Astrocyte of the spinal cord (primary cell): ENCODE measurements at regions not wholly inside any gene's neighbourhood (a gene's known extent, or its start where the extent isn't known, plus 50 kb on each side); places are given as distances from the start of the nearest gene placed in this dataset.

Experiments used
- DNase-seq: peaks from one replicate; pipeline ENCODE4 v3.0.0; 2011; ENCODE audit warnings: low read depth, low spot score
- H3K4me3 ChIP-seq: 2 replicates; pipeline ENCODE4 v1.5.1; 2011; ENCODE audit warnings: low read depth, mild to moderate bottlenecking, low read length, moderate library complexity
- CTCF ChIP-seq: IDR thresholded peaks from 2 replicates; pipeline ENCODE4 v1.5.1; 2012; ENCODE audit warnings: low read depth, mild to moderate bottlenecking, low read length, inconsistent platforms
- in situ Hi-C: cut with HindIII; loops from 2 replicates; pipeline ENCODE4 v1.10.0; 2017; ENCODE audit warnings: low sequenced_read_pairs

GRCh38 chr5:24068524-24068923 is 561.1 kb downstream of the PRDM9 start:
- H3K4me3 ChIP-seq, result no peak overlapping the region
- no peak for DNase-seq
- in situ Hi-C loops, result no loop called here
- TF ChIP-seq CTCF, result no peak

DNA sequence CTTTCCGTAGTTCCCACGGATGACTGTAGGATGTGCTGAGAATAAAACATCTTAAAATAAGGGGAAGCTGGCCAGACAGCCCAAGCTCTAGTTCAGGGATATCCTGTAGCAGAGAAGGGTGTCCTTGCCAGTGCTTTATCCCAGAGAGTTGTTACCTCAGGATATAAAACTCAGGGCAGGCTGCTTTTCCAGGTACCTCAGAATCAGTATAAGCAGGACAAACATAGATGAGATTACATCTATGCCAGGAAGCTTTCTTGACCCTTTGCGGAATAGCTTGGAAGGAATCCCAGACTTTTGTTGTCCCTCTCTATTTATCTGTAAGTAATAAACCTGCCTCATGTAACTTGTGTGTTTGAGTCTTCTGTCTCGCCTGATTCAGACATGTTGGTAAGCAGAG is 565.7 kb downstream of the PRDM9 start:
- no peak overlapping the region for H3K4me3 ChIP-seq
- in situ Hi-C loops, result no loop called here
- TF ChIP-seq CTCF, result no peak
- peak; percentile 7 for DNase-seq

- no peak overlapping the region for H3K4me3 ChIP-seq
- in situ Hi-C loops, result no loop called here
- no peak for TF ChIP-seq CTCF
- DNase-seq, result no peak
These were observed 564.7 kb downstream of the CDH10 start for GRCh38 chr5:24080046-24080445.

DNA sequence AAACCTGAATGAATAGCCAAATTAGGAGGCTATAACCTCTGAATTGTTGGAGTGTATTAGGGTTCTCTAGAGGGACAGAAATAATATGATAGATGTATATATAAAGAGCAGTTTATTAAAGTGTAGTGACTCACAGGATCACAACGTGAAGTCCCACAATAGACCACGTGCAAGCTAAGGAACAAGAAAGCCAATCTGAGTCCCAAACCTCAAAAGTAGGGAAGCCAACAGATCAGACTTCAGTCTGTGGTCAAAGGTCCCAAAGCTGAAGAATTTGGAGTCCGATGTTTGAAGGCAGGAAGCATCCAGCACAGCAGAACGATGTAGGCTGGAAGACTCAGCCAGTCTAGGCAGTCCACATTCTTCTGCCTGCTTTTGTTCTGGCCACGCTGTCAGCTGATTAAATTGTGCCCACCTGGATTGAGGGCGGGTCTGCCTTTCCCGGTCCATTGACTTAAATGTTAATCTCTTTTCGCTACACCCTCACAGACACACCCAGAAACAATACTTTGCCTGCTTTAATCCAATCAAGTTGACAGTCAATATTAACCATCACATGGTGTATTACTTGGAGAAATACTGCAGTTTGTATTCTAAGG is 550.6 kb downstream of the CDH10 start:
- H3K4me3 ChIP-seq, result no peak overlapping the region
- peak; percentile 5 for DNase-seq
- in situ Hi-C loops, result no loop called here
- no peak for TF ChIP-seq CTCF

DNA sequence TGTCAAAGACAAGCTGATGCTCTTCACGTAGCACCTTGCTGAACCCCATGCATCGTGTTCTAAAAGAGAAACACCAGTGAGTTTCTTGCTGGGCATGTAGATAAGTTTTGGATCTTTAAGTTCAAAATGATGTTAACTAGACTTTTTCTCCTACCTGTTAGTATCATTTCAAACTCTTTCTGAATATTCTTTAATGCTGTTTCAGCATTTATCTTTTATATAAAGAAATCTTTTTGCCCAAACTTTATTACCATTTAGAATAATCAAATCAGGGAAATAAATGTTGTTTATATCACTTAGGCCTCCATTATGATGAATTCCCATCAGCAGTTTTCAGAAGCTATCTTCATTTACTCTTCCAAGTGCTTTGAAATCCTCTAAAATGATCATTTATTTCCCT is 542.8 kb downstream of the CDH10 start:
- no peak for TF ChIP-seq CTCF
- in situ Hi-C loops, result no loop called here
- DNase-seq, result no peak
- H3K4me3 ChIP-seq, result no peak overlapping the region

- H3K4me3 ChIP-seq, result no peak overlapping the region
- no peak for DNase-seq
- no peak for TF ChIP-seq CTCF
- in situ Hi-C loops, result no loop called here
These were observed 541.2 kb downstream of the CDH10 start for GRCh38 chr5:24103451-24104023.
